PC-3 (cell line): ENCODE measurements at regions not wholly inside any gene's neighbourhood (a gene's known extent, or its start where the extent isn't known, plus 50 kb on each side); places are given as distances from the start of the nearest gene placed in this dataset.

Source experiments
- EZH2 ChIP-seq: fragments of 300-600 bp; sonication (generic); IDR thresholded peaks from one replicate; pipeline ENCODE4 v1.6.1; 2017; ENCODE audit warnings: antibody characterized with exemption, mild to moderate bottlenecking, low read length; ENCODE audit not compliant: unreplicated experiment
- EZH2phosphoT487 ChIP-seq: fragments of 300-600 bp; sonication (generic); IDR thresholded peaks from 2 replicates; pipeline ENCODE4 v1.6.1; 2018; ENCODE audit warnings: mild to moderate bottlenecking, antibody characterized with exemption, low read length, borderline replicate concordance
- TF ChIP-seq, protein P1 (sequence below): fragments of 300-600 bp; sonication (generic); conservative IDR thresholded peaks from 2 replicates; pipeline ENCODE4 v1.5.1; 2017; ENCODE audit warnings: antibody characterized with exemption, low read depth, mild to moderate bottlenecking, low read length

DNA sequence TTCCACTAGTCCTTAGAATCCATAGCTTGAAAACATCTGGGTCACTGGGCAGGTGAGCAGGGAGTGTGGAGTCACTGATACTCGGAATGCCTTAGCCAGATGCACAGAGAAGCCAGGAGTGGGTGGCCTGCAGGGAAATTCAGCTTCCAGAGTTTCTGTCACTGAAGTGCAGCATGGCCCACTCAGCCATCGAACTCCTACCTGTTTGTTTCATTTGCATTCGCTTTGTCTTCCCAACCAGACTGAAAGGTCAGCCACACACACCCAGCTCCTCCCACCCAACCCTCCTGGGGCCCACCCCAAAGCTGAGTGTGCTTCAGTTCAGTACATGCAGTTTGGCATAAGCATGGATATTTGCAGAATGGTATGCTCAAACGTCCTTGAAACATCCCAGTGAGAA, 124.5 kb upstream of the ATP10A start:
- TF ChIP-seq EZH2, result no peak
- TF ChIP-seq, protein P1, sequence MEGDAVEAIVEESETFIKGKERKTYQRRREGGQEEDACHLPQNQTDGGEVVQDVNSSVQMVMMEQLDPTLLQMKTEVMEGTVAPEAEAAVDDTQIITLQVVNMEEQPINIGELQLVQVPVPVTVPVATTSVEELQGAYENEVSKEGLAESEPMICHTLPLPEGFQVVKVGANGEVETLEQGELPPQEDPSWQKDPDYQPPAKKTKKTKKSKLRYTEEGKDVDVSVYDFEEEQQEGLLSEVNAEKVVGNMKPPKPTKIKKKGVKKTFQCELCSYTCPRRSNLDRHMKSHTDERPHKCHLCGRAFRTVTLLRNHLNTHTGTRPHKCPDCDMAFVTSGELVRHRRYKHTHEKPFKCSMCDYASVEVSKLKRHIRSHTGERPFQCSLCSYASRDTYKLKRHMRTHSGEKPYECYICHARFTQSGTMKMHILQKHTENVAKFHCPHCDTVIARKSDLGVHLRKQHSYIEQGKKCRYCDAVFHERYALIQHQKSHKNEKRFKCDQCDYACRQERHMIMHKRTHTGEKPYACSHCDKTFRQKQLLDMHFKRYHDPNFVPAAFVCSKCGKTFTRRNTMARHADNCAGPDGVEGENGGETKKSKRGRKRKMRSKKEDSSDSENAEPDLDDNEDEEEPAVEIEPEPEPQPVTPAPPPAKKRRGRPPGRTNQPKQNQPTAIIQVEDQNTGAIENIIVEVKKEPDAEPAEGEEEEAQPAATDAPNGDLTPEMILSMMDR, result no peak
- TF ChIP-seq EZH2phosphoT487, result no peak
